ENCODE measurements at regions not wholly inside any gene's neighbourhood (a gene's known extent, or its start where the extent isn't known, plus 50 kb on each side); places are given as distances from the start of the nearest gene placed in this dataset.

GRCh38 chr10:62636825-62637248 lies 167.7 kb upstream of the ADO start:
- no peak overlapping the region for H3K9ac ChIP-seq (ENCODE audit: insufficient read length)
- H3K9me3 ChIP-seq (ENCODE audit: low read depth, low read length), result no peaks in the 10 kb centered on the region
- no peak overlapping the region for H3K27ac ChIP-seq
- no peaks in the 10 kb centered on the region for H3K36me3 ChIP-seq (ENCODE audit: insufficient read depth, low read length)
- no peak overlapping the region for H3K4me3 ChIP-seq
- DNase-seq (ENCODE audit: low read depth, low spot score), result no peak
- no peak for TF ChIP-seq FOXP2 (optimal IDR thresholded peaks at IDR 0.05; ENCODE audit: control extremely low read depth, extremely low read length, insufficient read depth)
- no peak for TF ChIP-seq POLR2AphosphoS5 (IDR thresholded peaks at IDR 0.05; ENCODE audit: borderline replicate concordance, low read depth, low read length)
- TF ChIP-seq EZH2 (IDR thresholded peaks at IDR 0.05), result no peak

- H3K9ac ChIP-seq (ENCODE audit: insufficient read length), result no peak overlapping the region
- H3K9me3 ChIP-seq (ENCODE audit: low read depth, low read length), result no peaks in the 10 kb centered on the region
- no peak for TF ChIP-seq POLR2AphosphoS5 (IDR thresholded peaks at IDR 0.05; ENCODE audit: borderline replicate concordance, low read depth, low read length)
- no peak for TF ChIP-seq FOXP2 (optimal IDR thresholded peaks at IDR 0.05; ENCODE audit: control extremely low read depth, extremely low read length, insufficient read depth)
- TF ChIP-seq EZH2 (IDR thresholded peaks at IDR 0.05), result no peak
- no peak for DNase-seq (ENCODE audit: low read depth, low spot score)
- no peak overlapping the region for H3K4me3 ChIP-seq
- H3K27ac ChIP-seq, result no peak overlapping the region
- no peaks in the 10 kb centered on the region for H3K36me3 ChIP-seq (ENCODE audit: insufficient read depth, low read length)
Observed at GRCh38 chr10:62637249-62638061, 167.1 kb upstream of the ADO start.

GRCh38 chr10:62638062-62638477 lies 166.4 kb upstream of the ADO start:
- H3K36me3 ChIP-seq (ENCODE audit: insufficient read depth, low read length), result no peaks in the 10 kb centered on the region
- H3K9ac ChIP-seq (ENCODE audit: insufficient read length), result no peak overlapping the region
- H3K4me3 ChIP-seq, result no peak overlapping the region
- no peak for DNase-seq (ENCODE audit: low read depth, low spot score)
- TF ChIP-seq POLR2AphosphoS5 (IDR thresholded peaks at IDR 0.05; ENCODE audit: borderline replicate concordance, low read depth, low read length) (no peak), EZH2 (IDR thresholded peaks at IDR 0.05) (no peak), FOXP2 (optimal IDR thresholded peaks at IDR 0.05; ENCODE audit: control extremely low read depth, extremely low read length, insufficient read depth) (no peak)
- no peak overlapping the region for H3K27ac ChIP-seq
- H3K9me3 ChIP-seq (ENCODE audit: low read depth, low read length), result no peaks in the 10 kb centered on the region

GRCh38 chr10:62639144-62639543 lies 165.4 kb upstream of the ADO start:
- no peak for TF ChIP-seq POLR2AphosphoS5 (IDR thresholded peaks at IDR 0.05; ENCODE audit: borderline replicate concordance, low read depth, low read length)
- no peak for TF ChIP-seq EZH2 (IDR thresholded peaks at IDR 0.05)
- no peak for TF ChIP-seq FOXP2 (optimal IDR thresholded peaks at IDR 0.05; ENCODE audit: control extremely low read depth, extremely low read length, insufficient read depth)
- DNase-seq (ENCODE audit: low read depth, low spot score), result no peak
- Histone ChIP-seq H3K4me3 (no peak overlapping the region), H3K9me3 (ENCODE audit: low read depth, low read length) (no peaks in the 10 kb centered on the region), H3K36me3 (ENCODE audit: insufficient read depth, low read length) (no peaks in the 10 kb centered on the region), H3K9ac (ENCODE audit: insufficient read length) (no peak overlapping the region), H3K27ac (no peak overlapping the region)

GRCh38 chr10:62640411-62640810 lies 164.1 kb upstream of the ADO start:
- Histone ChIP-seq H3K9me3 (ENCODE audit: low read depth, low read length) (no peaks in the 10 kb centered on the region), H3K27ac (no peak overlapping the region), H3K9ac (ENCODE audit: insufficient read length) (no peak overlapping the region), H3K36me3 (ENCODE audit: insufficient read depth, low read length) (no peaks in the 10 kb centered on the region), H3K4me3 (no peak overlapping the region)
- peak; percentile 66 for DNase-seq (ENCODE audit: low read depth, low spot score)
- TF ChIP-seq FOXP2 (optimal IDR thresholded peaks at IDR 0.05; ENCODE audit: control extremely low read depth, extremely low read length, insufficient read depth) (peak; percentile 52), POLR2AphosphoS5 (IDR thresholded peaks at IDR 0.05; ENCODE audit: borderline replicate concordance, low read depth, low read length) (peak; percentile 45; the same call in 1 of the 2 replicates), EZH2 (IDR thresholded peaks at IDR 0.05) (no peak)

GRCh38 chr10:62643606-62644587 lies 160.6 kb upstream of the ADO start:
- H3K9ac ChIP-seq (ENCODE audit: insufficient read length), result no peak overlapping the region
- TF ChIP-seq FOXP2 (optimal IDR thresholded peaks at IDR 0.05; ENCODE audit: control extremely low read depth, extremely low read length, insufficient read depth) (no peak), EZH2 (IDR thresholded peaks at IDR 0.05) (no peak), POLR2AphosphoS5 (IDR thresholded peaks at IDR 0.05; ENCODE audit: borderline replicate concordance, low read depth, low read length) (no peak)
- DNase-seq (ENCODE audit: low read depth, low spot score), result no peak
- no peaks in the 10 kb centered on the region for H3K36me3 ChIP-seq (ENCODE audit: insufficient read depth, low read length)
- H3K9me3 ChIP-seq (ENCODE audit: low read depth, low read length), result no peaks in the 10 kb centered on the region
- no peak overlapping the region for H3K27ac ChIP-seq
- H3K4me3 ChIP-seq, result no peak overlapping the region

- no peak for DNase-seq (ENCODE audit: low read depth, low spot score)
- Histone ChIP-seq H3K9ac (ENCODE audit: insufficient read length) (no peak overlapping the region), H3K9me3 (ENCODE audit: low read depth, low read length) (no peaks in the 10 kb centered on the region), H3K27ac (no peak overlapping the region), H3K36me3 (ENCODE audit: insufficient read depth, low read length) (no peaks in the 10 kb centered on the region), H3K4me3 (no peak overlapping the region)
- TF ChIP-seq FOXP2 (optimal IDR thresholded peaks at IDR 0.05; ENCODE audit: control extremely low read depth, extremely low read length, insufficient read depth) (no peak), POLR2AphosphoS5 (IDR thresholded peaks at IDR 0.05; ENCODE audit: borderline replicate concordance, low read depth, low read length) (no peak), EZH2 (IDR thresholded peaks at IDR 0.05) (no peak)
Observed at GRCh38 chr10:62647375-62648092, 157.0 kb upstream of the ADO start.
